ENCODE measurements at regions not wholly inside any gene's neighbourhood (a gene's known extent, or its start where the extent isn't known, plus 50 kb on each side); places are given as distances from the start of the nearest gene placed in this dataset.

- TF ChIP-seq CTCF (IDR thresholded peaks at IDR 0.05) = no peak
- TF ChIP-seq POLR2A (IDR thresholded peaks at IDR 0.05) = no peak
- TF ChIP-seq POLR2AphosphoS5 (IDR thresholded peaks at IDR 0.05) = no peak
These were observed 427.1 kb upstream of the NOX3 start for GRCh38 chr6:155882527-155883333.

All from prostate gland (tissue), 2 donors.